ENCODE measurements at regions not wholly inside any gene's neighbourhood (a gene's known extent, or its start where the extent isn't known, plus 50 kb on each side); places are given as distances from the start of the nearest gene placed in this dataset.

DNA sequence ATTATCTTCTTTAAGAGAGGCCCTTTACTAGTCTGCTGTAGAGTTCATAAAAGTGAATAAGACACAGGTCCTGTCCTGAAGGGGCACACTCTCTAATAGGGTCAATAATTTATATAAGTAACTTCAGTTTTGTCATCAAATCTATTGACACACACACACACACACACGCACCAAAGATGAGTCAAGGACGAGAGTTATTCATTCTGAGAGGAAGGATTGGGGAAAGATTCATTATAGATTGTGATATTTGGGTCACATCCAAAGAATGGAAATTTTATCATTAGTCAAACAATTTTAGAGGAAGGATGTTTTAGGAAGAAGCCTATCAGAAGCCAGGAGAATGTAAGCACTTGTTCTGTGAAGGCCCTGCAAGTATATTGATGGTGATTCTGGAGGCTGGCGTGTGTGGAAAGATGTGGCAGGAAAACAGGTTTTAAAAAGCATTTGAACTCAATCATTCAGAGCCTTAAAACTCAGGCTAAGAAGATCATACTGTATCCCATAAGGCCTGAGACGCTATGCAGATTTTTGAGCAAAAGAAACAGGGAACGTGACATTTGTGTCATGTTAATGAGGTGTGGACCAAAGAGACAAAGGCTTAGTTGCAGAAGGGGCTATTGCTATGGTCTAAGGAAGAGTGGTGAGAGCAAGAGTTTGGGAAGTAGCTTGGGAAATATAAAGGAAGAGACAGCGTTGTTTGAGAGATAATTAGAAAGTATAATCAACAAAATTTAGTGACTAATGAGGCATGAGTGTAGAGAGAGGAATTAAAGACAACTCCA is 161.4 kb upstream of the PREP start:
- TF ChIP-seq, protein P1, sequence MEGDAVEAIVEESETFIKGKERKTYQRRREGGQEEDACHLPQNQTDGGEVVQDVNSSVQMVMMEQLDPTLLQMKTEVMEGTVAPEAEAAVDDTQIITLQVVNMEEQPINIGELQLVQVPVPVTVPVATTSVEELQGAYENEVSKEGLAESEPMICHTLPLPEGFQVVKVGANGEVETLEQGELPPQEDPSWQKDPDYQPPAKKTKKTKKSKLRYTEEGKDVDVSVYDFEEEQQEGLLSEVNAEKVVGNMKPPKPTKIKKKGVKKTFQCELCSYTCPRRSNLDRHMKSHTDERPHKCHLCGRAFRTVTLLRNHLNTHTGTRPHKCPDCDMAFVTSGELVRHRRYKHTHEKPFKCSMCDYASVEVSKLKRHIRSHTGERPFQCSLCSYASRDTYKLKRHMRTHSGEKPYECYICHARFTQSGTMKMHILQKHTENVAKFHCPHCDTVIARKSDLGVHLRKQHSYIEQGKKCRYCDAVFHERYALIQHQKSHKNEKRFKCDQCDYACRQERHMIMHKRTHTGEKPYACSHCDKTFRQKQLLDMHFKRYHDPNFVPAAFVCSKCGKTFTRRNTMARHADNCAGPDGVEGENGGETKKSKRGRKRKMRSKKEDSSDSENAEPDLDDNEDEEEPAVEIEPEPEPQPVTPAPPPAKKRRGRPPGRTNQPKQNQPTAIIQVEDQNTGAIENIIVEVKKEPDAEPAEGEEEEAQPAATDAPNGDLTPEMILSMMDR (IDR thresholded peaks at IDR 0.05 in 4 of 5, conservative IDR thresholded peaks at IDR 0.05 in 1 of 5): no peak
- TF ChIP-seq POLR2A (IDR thresholded peaks at IDR 0.05): no peak

All from gastrocnemius medialis (tissue), 4 donors.